CD4-positive, alpha-beta T cell treated with Interleukin-15 for 1 hour (primary cell): ENCODE measurements at regions not wholly inside any gene's neighbourhood (a gene's known extent, or its start where the extent isn't known, plus 50 kb on each side); places are given as distances from the start of the nearest gene placed in this dataset.

Experiments
- DNase-seq: peaks from one replicate; pipeline ENCODE4 v3.0.0-alpha.2; 2020

- no peak for DNase-seq
These were observed 58.5 kb upstream of the AHR start for GRCh38 chr7:17239683-17240521.

DNA sequence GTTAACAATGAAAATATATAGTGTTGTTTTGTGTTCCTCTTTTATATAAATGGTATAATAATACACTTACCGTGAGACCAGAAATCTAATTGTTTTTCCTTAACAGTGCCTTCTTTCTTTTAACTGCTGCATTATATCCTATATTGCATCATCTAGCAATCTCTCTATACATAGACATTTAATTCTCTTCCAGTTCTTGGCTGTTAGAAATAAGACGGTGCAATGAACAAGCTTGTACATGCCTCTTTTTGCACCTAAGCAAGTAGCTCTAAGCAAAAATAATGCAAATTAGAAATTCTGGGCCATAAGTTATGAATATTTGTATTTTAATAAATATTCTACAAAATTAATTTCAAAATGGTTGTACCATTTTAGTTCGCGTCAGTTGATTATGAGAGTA, 55.9 kb upstream of the AHR start:
- no peak for DNase-seq

DNA sequence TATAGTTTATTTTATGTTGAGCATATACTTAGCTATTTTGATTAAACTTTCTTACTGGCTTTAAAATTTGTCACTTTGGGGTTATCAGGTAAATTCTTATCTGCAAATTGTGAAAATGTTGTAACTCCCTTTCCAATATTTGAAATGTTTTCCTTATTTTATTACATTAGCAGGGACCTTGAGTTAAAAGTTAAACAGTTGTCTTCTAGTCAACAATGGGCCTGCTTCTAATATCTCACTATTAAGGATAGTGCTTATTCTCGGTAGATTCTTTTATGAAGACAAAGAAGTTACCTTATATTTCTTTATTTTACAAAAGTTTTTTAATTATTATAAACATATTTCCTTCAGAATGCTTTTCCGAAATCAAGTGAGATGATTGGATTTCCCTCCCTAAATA, 53.7 kb upstream of the AHR start:
- no peak for DNase-seq

GRCh38 chr7:17247357-17247756, 51.1 kb upstream of the AHR start:
- DNase-seq, result no peak

DNA sequence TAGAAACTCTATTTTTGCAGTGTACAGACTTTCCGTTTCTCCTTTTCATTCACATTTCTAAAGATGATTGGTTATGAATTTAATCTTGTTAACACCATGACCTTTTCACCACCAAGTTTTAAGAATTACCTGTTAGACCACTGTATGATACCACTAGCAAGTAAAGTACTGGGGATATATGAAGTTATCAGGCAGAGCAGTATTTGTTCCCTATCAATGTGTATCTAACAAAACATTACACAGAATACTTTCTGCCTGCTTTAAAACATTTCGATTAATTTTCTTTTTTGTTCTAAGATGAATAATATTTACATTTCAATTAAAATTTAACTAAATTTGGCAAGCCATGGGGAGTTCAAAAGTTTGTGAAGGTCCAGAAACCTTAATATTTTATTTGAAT, 49.9 kb upstream of the AHR start:
- DNase-seq, result no peak
